ENCODE measurements at regions not wholly inside any gene's neighbourhood (a gene's known extent, or its start where the extent isn't known, plus 50 kb on each side); places are given as distances from the start of the nearest gene placed in this dataset.

GRCh38 chr22:46078241-46079092 lies 71.9 kb upstream of the PPARA start:
- no peak for DNase-seq (ENCODE audit: low read depth)

- DNase-seq (ENCODE audit: low read depth), result no peak
Measured at GRCh38 chr22:46079093-46079860, 71.0 kb upstream of the PPARA start.

GRCh38 chr22:46079861-46080821 lies 70.2 kb upstream of the PPARA start:
- DNase-seq (ENCODE audit: low read depth), result no peak

GRCh38 chr22:46081036-46081830 lies 69.1 kb upstream of the PPARA start:
- no peak for DNase-seq (ENCODE audit: low read depth)

- DNase-seq (ENCODE audit: low read depth), result no peak
Measured at GRCh38 chr22:46081831-46082210, 68.5 kb upstream of the PPARA start.

- no peak for DNase-seq (ENCODE audit: low read depth)
Measured at GRCh38 chr22:46082633-46083032, 67.7 kb upstream of the PPARA start.

GRCh38 chr22:46083383-46084350 lies 66.7 kb upstream of the PPARA start:
- DNase-seq (ENCODE audit: low read depth), result no peak

GRCh38 chr22:46084376-46084775 lies 66.0 kb upstream of the PPARA start:
- no peak for DNase-seq (ENCODE audit: low read depth)

- no peak for DNase-seq (ENCODE audit: low read depth)
Measured at GRCh38 chr22:46084943-46085827, 65.1 kb upstream of the PPARA start.

GRCh38 chr22:46085828-46086576 lies 64.3 kb upstream of the PPARA start:
- no peak for DNase-seq (ENCODE audit: low read depth)

- no peak for DNase-seq (ENCODE audit: low read depth)
Measured at GRCh38 chr22:46086577-46087335, 63.6 kb upstream of the PPARA start.

- no peak for DNase-seq (ENCODE audit: low read depth)
Measured at GRCh38 chr22:46087336-46087690, 63.0 kb upstream of the PPARA start.

GRCh38 chr22:46087816-46088277 lies 62.5 kb upstream of the PPARA start:
- no peak for DNase-seq (ENCODE audit: low read depth)

- no peak for DNase-seq (ENCODE audit: low read depth)
Measured at GRCh38 chr22:46088541-46089311, 61.6 kb upstream of the PPARA start.

- DNase-seq (ENCODE audit: low read depth), result no peak
Measured at GRCh38 chr22:46089426-46090035, 60.8 kb upstream of the PPARA start.

GRCh38 chr22:46090036-46090591 lies 60.2 kb upstream of the PPARA start:
- no peak for DNase-seq (ENCODE audit: low read depth)
